Glomerular visceral epithelial cell (primary cell): ENCODE measurements at regions not wholly inside any gene's neighbourhood (a gene's known extent, or its start where the extent isn't known, plus 50 kb on each side); places are given as distances from the start of the nearest gene placed in this dataset.
"Not testable (repeated sequence)": the region's sequence is repeated elsewhere in the genome, so short reads cannot be mapped to it uniquely, and the experiment has no call there.

Experiments used
- DNase-seq: peaks from one replicate; pipeline ENCODE4 v3.0.0-alpha.2; 2016; ENCODE audit errors: extremely low spot score

DNA sequence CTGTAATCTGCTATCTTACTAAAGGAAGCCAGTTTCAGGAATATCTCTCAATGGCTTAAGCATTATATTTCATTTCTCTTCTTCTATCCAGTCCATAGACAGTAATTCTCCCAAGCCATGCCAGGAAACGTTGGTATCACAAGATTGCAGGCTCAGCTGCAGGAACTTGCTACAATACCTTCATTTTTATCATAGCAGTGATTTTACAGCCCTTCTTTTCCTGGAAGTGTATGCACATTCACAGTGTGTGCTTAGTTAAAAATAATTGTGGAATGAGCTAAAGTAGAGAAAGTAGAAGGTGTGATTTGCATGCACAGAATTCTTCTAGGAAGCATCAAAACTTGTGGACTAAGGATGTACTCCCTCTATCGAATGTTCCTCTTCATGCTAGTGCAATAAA, 647.2 kb upstream of the PTBP2 start:
- DNase-seq = no peak

GRCh38 chr1:96074876-96075577, 646.6 kb upstream of the PTBP2 start:
- DNase-seq = no peak

GRCh38 chr1:96075704-96076455, 645.7 kb upstream of the PTBP2 start:
- DNase-seq = no peak

GRCh38 chr1:96076589-96076988, 645.0 kb upstream of the PTBP2 start:
- no peak for DNase-seq

DNA sequence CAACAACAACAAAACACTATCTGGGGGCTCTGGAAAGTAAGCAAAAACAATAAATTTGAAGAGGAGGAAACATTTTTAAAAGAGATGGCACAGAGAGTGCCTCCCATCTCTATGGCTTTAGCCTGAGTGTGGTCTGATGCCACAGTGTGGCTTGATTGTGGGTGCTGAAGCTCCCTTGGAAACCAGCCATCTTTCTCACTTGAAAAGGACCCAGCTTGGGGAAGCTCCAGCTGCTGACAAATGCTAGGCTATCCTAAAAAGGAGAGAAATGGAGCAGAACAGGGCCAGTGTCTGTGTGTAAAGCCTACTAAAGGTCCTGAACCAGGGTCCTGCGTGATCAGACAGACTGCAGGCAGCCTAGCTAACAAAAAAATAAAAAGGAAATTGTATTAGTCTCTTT, 642.0 kb upstream of the PTBP2 start:
- DNase-seq = no peak

GRCh38 chr1:96080925-96081324, 640.7 kb upstream of the PTBP2 start:
- DNase-seq = no peak

GRCh38 chr1:96087719-96088118, 633.9 kb upstream of the PTBP2 start:
- no peak for DNase-seq

DNA sequence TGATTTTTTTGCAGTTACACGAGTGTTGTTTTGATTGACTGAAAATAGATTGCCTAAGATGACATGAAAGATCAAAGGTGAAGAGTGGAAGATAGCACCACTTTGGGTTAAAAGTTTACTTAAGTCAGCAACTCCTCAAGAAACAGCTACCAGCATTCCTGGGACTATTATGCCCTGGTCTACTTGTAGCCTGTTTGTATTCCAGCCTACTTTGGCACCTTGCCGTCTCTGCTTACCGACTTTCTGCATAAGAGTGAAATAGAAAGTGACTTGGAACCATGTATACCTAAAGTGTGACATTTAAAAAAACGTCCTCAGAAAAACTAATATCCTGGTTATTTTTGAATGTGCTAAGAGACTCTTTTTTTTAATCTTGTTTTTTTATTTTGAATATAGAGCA, 631.5 kb upstream of the PTBP2 start:
- DNase-seq = no peak

DNA sequence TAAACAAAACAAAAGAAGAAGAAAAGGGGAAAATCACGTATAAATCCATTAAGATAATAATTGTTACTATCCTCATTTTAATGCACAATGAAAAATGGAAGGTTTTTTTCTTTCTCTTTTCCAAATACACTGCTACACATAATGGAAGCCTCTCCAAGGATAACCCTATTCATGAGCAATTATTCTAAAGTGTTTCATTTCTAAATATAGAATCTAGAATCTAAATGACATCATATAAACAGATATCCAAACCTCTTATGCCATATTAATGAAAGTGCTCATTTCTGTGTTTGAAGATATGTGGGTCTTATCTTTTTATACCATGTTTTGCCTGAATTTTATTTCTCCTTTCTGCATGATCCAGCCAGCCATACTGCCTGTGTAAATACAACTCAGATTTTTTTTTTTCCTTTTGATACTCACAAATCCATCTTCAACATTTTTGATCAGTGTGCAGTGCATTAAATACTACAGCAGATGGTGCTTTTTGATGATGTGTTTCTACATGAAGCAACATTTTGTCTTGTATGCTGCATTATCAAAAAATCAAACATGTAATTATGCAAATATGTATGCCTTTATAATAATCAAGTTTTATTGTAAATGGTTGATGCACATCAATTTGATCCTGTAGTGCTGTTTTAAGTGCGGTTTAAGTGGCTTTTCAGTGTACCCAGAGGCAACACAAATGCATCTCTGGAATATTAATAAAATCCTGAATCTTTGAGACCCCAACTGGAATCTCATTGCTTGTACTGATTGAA, 625.6 kb upstream of the PTBP2 start:
- DNase-seq = no peak

DNA sequence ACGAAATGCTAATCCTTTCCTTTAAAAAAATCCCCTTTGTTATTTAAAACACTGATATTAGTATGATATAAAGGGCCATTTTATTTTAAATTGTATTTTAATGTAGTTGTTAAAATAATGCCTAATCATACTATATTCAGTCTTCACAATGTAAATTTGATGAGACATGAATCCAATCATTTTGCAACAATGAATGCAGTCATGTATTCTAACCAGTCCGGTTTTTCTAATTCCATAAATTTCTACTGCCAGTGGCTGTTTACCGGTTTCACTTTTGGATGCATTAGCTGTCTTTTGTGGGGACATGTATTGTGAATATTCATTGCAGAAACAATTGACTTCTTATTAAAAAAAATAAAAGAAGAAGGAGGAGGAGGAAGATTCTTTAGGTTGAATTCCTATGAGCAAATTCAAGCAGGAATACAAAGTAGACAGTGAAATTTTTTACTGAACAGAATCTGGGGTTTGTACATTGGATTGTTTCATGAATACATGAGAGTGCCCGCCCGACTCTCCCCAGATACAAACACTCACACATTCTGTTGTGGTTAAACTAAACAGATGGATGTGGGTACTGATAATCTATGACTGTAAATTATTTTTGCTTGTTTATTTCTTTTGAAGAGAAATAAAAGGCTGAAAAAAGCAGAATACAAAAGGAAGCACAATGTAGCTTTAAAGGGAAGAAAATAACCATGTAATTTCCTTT, 624.8 kb upstream of the PTBP2 start:
- no peak for DNase-seq

GRCh38 chr1:96104506-96104905, 617.1 kb upstream of the PTBP2 start:
- no peak for DNase-seq

DNA sequence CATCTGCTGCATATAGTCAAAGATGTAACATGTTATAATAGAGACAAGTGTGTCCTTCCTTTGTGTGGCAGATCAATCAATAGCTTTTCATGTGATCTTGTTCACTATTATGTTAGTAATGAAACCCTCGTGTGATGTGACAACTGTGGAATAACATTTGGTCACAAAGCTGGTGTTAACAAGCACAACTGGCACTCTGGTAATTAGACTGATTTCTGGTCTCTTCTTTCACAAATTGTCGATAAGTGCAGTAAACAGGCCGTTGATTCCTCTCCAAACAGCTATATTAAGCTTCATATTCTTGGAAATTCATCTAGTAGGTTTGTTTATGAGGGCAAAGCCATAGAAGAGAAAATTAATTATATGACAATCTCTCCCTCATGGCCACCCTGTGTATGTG, 616.7 kb upstream of the PTBP2 start:
- no peak for DNase-seq

DNA sequence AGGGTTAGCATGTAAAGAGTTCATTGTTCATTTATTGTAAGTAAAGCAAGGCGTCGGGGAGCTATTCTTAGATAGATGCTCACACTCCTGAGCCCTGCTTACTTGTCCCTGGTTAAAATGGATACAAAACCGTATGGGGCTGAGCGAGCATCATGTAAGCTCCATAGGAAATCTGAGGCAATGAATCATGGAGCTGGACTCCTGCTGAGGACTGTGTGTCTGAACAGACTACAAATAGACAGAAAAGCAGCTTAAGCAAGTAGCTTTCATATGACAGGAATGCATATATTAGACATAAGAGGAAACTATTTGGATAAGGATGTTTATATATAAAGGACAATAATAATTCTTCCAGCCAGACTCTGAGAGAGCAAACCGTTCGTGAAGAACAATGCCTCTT, 604.9 kb upstream of the PTBP2 start:
- DNase-seq = no peak

DNA sequence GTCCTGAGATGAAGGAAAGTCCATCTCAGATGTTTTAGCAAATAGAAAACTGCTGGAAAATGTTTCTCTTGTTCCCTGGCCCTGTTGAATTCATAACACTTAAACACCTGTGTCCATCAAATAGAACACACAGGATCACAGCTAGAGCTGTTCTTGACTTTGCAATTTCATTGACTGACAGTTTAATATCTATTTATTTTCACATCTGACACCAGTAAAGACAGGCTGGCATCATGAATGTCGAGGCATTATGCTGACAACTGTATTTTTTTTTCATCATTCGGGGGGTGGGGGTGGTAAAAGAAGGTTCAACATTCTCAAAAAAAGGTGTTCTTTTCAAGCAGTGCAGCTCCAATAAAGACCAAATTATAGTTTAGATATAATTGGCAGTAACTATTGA, 591.2 kb upstream of the PTBP2 start:
- no peak for DNase-seq

- no peak for DNase-seq
Observed at GRCh38 chr1:96144636-96145035, 576.9 kb upstream of the PTBP2 start.

GRCh38 chr1:96145492-96145891, 576.1 kb upstream of the PTBP2 start:
- no peak for DNase-seq

GRCh38 chr1:96152957-96153356, 568.6 kb upstream of the PTBP2 start:
- not testable (repeated sequence) for DNase-seq

GRCh38 chr1:96157101-96157500, 564.5 kb upstream of the PTBP2 start:
- DNase-seq = no peak

DNA sequence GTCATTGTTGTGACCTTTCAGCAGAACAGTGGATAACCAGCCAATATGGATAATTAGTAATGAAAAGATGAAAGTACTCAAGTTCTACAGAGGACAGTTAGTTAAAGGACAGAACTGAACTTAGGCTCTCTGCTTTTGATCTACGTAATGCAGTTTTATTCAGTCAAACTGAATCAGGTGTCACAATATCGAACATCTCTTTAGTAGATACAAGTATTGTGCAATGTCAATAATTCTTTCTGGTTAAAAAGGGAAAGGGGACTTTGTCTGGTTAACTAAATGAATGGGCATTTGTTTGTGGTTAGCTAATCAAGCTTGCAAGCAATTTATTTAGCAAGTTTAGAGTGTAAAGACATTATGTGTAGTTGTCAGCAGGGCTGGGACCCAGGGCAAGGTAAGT, 562.2 kb upstream of the PTBP2 start:
- no peak for DNase-seq

- no peak for DNase-seq
Observed at GRCh38 chr1:96164053-96164452, 557.5 kb upstream of the PTBP2 start.

DNA sequence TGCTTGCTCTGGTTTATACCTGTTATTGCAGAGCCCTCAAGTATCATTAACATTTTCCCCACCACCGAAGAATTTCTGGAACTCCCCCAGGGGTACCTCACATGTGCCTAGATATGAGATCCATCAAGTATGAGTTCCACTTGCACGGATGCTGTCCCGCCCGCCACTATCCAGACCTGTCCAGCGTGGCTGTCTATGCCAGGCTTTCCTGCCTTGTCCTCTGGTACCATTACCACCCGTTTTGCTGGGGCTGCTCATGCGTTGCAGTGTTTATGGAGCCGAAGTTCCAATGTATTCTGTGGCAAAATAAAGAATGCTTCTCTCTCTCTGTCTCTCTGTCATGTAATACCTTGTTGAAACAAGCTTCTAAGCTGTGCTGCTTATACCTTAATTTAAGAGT, 543.5 kb upstream of the PTBP2 start:
- no peak for DNase-seq

DNA sequence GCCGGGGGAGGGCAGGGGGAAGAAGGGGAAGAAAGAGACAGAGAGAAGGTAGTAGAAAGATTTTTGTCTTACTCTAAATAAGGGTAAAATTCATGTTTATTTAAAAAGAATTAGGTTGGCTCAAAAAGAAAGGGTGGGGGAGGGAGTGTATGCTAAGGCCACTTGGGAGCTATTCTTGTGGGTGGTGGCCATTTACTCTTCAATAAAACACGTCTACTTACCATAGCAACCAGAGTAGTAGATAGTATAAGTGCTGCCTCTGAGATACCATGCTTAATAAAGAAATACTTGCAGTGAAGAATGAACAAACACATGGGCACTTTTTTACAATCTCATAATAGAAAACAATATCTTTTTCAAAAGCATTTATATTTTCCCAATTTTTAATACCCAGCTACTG, 538.1 kb upstream of the PTBP2 start:
- DNase-seq = no peak
